Activated gamma-delta T cell (primary cell): ENCODE measurements at regions not wholly inside any gene's neighbourhood (a gene's known extent, or its start where the extent isn't known, plus 50 kb on each side); places are given as distances from the start of the nearest gene placed in this dataset.

ENCODE experiments used
- DNase-seq: peaks from one replicate; lab custom pipeline; 2025; lab: John Stamatoyannopoulos, UW

DNA sequence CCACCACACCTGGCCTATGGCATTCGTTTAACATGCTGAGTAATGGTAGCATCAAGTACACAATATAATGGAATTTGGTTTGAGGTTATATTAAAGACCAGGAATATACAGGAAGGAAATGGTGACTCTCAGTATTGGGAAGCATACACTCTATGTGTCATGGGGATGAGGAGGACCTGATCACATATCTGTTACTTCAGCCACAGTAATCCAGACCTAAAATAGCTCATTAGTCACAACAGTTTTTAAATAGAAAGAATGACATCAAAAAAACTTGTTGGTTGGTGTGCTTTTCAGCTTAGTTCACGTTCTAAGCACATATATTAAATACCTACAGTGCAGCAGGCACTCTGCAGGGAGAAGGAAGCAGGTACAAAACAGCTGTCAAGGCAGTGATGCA lies 52.5 kb upstream of the ATP2C1 start:
- DNase-seq, result no peak

DNA sequence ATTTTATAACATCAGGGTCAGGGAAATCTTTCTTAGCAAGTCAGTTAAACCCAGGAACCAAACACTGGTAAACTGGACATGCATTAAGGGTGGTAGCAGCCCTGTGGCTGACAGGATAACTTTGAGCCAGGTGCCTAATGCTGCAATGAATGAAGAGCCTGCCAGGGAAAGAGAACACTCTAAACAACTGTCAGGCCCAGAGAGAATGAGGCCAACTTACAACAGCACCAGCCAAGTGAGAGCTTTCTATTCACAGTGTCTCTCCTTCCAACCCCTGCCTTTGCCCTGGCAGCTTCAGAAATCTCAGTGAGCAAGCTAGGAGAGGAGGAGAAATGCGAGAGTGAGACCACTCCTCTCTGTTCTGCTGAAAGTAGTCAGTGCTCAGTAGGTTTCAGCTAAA lies 50.4 kb upstream of the ATP2C1 start:
- DNase-seq, result no peak
